ENCODE measurements at regions not wholly inside any gene's neighbourhood (a gene's known extent, or its start where the extent isn't known, plus 50 kb on each side); places are given as distances from the start of the nearest gene placed in this dataset.
A peak's percentile ranks its signal among the peaks of the same experiment; 100 is the strongest.

DNA sequence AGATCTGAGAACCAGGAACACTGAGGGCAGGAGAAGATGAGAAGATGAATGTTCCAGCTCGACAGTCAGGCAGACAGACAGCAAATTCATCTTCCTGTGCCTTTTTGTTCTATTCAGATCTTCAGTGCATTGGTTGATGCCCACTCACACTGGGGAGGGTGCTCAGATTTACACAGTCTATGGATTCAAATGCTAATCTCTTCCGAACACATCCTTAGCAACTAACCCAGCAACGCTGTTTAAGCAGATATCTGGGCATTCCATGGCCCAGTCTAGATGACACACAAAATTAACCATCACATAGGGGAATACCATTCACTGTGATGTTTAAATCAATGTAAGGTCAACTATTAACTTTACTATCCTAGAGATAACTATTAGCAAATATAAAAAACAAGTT lies 571.9 kb downstream of the NYAP2 start:
- DNase-seq (ENCODE audit: extremely low read depth, low read depth): no peak

GRCh38 chr2:225948903-225949302 lies 549.4 kb downstream of the NYAP2 start:
- DNase-seq (ENCODE audit: extremely low read depth, low read depth): no peak

DNA sequence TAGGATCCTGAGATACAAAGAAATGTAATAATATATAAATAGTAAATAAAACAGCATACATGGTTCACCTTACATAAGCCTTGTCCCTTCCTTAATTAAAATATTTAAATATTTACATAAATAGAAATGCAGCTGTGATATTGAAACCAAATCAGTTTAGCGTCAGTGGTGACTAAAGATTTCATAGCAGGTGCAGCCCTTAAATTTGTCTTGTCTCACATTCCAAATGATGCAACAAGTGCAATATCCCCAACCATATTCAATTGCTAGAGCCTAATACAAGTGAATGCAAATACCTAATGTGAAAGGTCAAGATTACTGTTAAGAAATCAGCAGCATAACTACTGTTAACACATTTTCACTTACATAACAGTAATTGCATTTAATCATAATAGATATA lies 539.5 kb downstream of the NYAP2 start:
- DNase-seq (ENCODE audit: extremely low read depth, low read depth): no peak

- DNase-seq (ENCODE audit: extremely low read depth, low read depth): no peak
Observed at GRCh38 chr2:225937625-225938187, 538.2 kb downstream of the NYAP2 start.

DNA sequence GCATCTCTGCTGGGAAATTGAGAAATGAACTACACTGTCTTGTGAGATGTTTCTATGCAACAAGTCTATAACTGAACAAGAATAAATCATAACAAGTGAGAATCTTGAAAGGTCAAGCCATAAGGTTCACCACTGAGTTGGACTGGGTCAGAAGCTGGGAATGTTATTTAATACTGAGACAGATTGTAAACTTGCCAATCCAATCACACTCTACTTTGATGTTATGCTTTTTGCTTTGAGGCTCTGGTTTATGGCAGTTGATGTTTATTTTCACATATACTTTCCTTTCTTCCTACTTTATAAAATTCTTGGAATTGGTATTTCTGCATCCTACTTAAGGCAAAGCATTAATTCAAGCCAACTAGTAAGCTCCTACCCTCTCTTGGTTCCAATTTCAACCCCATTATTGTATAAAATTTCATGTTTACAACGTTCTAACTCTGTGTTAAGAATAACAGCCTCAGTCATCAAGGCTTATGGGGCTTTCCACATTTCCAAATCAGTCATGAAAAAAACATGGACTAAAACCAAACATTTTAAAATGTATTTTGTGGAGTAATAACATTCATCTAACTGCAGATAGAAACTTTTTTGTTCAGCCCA lies 533.4 kb downstream of the NYAP2 start:
- no peak for DNase-seq (ENCODE audit: extremely low read depth, low read depth)

DNA sequence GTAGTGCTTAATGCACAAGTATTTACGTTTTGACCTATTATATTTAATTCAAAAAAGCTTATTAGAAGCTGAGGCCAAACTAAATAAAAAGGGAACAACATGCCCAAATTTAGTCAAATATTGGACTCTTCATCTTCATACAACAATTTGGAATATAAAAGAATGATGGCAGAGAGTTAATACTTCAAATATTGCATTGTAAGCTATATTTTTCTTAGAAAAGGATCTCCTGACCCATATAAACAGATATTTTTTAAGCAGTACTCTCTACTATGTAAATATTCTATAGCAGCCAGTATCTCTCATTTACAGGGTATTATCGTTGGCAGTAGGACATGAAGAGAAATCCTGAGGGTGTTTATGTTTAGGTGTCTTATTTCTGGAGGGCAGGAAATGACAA lies 531.2 kb downstream of the NYAP2 start:
- DNase-seq (ENCODE audit: extremely low read depth, low read depth): no peak

GRCh38 chr2:225920621-225921220 lies 521.2 kb downstream of the NYAP2 start:
- DNase-seq (ENCODE audit: extremely low read depth, low read depth): no peak

GRCh38 chr2:225916692-225917091 lies 517.2 kb downstream of the NYAP2 start:
- DNase-seq (ENCODE audit: extremely low read depth, low read depth): no peak

GRCh38 chr2:225911019-225911418 lies 511.5 kb downstream of the NYAP2 start:
- no peak for DNase-seq (ENCODE audit: extremely low read depth, low read depth)

GRCh38 chr2:225895126-225895525 lies 495.6 kb downstream of the NYAP2 start:
- DNase-seq (ENCODE audit: extremely low read depth, low read depth): no peak

GRCh38 chr2:225894236-225894980 lies 494.9 kb downstream of the NYAP2 start:
- peak; percentile 24 for DNase-seq (ENCODE audit: extremely low read depth, low read depth)

DNA sequence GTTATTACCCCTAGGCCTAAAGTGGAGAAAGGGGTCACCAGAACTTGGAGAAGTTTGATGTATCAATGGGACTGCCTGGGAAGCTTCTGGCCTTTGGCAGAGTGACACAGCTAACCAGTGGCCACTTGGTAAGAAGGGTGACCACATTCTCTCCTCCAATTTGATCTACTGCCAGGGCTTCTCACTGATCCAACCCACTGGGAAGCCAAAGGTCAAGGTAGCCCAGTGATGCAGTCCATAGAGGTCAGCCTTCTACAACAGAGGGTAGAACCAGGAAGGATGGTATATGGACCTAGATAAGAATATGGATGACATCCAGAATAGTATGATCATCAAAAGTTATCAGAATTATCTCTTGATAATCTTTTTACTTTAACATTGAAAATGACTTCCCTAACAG lies 493.6 kb downstream of the NYAP2 start:
- DNase-seq (ENCODE audit: extremely low read depth, low read depth): no peak

DNA sequence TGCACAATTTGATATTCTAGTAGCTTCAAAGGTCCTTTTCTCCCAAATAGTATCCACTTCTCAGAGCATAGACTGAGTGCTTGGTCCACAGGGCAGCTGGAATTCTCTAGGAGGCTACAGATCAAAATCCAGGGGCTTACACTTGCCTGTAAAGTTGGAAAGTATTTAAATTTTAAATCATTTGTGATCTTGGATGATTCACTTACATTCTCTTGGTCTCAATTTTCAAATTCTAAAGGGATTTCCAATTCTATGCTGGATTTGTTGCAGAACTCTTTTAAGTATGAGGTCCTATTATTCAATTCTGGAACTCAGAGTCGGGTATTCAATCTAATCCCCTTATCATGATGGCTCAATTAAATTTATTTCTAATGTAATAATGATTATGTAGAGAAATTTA lies 492.3 kb downstream of the NYAP2 start:
- DNase-seq (ENCODE audit: extremely low read depth, low read depth): no peak

GRCh38 chr2:225891013-225891412 lies 491.5 kb downstream of the NYAP2 start:
- no peak for DNase-seq (ENCODE audit: extremely low read depth, low read depth)

DNA sequence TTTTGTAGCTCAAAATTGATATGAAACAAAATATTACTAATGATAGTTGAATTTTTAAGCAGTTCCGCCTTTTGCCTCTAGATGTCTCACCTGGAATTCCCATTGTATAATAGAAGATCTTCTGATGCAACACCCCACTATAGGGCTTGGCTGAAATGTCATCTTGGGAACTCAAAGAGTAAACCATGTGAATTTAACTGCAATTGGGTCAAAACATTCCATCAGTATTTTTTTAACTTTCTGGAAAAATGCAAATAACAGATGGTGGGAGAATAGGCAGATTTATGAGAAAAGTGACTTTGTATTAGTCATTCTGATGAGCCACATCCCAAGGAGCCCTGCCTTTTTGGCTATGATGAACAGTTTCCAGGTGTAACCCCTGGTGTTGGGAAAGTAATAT lies 489.9 kb downstream of the NYAP2 start:
- peak; percentile 66 for DNase-seq (ENCODE audit: extremely low read depth, low read depth)

- DNase-seq (ENCODE audit: extremely low read depth, low read depth): no peak
Observed at GRCh38 chr2:225867071-225867470, 467.6 kb downstream of the NYAP2 start.

DNA sequence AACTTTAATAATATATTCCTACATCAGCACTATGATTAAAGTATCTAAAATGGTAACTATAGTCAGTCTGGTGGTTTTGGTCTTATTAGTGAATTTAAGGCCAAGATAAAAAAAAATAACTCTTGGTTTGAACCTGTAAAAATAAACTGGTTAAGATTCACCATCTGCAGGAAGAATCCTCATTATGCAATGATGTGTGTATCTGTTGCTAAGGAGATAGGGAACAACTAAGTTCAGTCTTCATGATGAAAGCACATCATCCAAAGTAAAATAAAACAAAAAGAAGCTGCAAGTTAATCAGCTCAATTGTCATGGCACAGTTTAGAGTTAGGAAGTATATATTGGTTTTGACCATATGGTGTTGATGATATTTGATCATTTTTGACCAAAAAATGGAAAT lies 466.0 kb downstream of the NYAP2 start:
- no peak for DNase-seq (ENCODE audit: extremely low read depth, low read depth)

DNA sequence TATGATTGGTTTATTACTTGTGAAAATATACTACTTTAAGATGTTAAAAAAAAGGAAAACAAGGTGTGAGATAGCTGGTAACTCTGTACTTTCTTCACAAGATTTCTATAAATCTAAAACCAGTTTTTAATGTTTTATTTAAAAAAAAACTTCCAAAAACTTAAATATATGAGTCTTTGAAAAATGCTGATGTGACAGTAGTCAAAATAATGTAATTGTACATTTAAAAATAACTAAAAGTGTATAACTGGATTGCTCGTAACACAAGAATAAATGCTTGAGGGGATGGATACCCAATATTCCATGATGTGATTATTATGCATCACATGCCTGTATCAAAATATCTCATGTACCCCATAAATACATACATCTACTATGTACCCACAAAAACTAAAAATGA lies 464.9 kb downstream of the NYAP2 start:
- DNase-seq (ENCODE audit: extremely low read depth, low read depth): no peak

- no peak for DNase-seq (ENCODE audit: extremely low read depth, low read depth)
Observed at GRCh38 chr2:225842939-225843338, 443.4 kb downstream of the NYAP2 start.

GRCh38 chr2:225841314-225841713 lies 441.8 kb downstream of the NYAP2 start:
- no peak for DNase-seq (ENCODE audit: extremely low read depth, low read depth)

DNA sequence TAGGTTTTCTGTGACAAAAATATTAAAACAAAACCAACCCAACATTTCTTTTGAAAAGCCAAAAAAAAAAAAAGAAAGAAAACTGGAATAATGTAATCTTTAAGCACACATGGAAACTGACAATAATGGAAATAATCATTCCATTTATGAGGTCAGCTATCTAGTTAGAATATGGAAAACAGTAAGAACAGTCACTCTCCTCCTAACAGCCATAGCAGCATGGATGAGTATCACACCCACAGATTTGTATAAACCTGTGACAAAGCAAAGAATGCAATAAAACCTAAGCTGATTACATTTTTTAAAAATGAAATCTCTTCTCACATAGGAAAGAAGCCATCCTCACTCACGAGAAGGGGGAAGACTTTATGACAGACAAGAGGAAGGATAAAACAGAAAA lies 437.8 kb downstream of the NYAP2 start:
- DNase-seq (ENCODE audit: extremely low read depth, low read depth): no peak
